Neural cell (in vitro differentiated cells): ENCODE measurements at regions not wholly inside any gene's neighbourhood (a gene's known extent, or its start where the extent isn't known, plus 50 kb on each side); places are given as distances from the start of the nearest gene placed in this dataset.

ENCODE experiments used
- EP300 ChIP-seq: fragments of 450-650 bp; conservative IDR thresholded peaks from 2 replicates; pipeline ENCODE4 v1.6.1; 2014; ENCODE audit warnings: antibody characterized with exemption, mild to moderate bottlenecking, moderate library complexity; ENCODE audit not compliant: poor library complexity, severe bottlenecking
- EZH2 ChIP-seq: fragments of 200-600, 300-800 bp; shearing (Covaris generic), sonication (generic); IDR thresholded peaks from 2 replicates; pipeline ENCODE4 v1.6.1; 2014; ENCODE audit warnings: antibody characterized with exemption, low read length, borderline replicate concordance, mild to moderate bottlenecking; ENCODE audit not compliant: insufficient read depth, poor library complexity, severe bottlenecking
- POLR2AphosphoS5 ChIP-seq: IDR thresholded peaks from 2 replicates; pipeline ENCODE4 v1.6.1; 2012
- RAD21 ChIP-seq: fragments of 450-650 bp; conservative IDR thresholded peaks from 2 replicates; pipeline ENCODE4 v1.6.1; 2014; ENCODE audit warnings: antibody characterized with exemption, mild to moderate bottlenecking, moderate library complexity
- SMC3 ChIP-seq: fragments of 450-650 bp; conservative IDR thresholded peaks from 2 replicates; pipeline ENCODE4 v1.6.1; 2014; ENCODE audit warnings: antibody characterized with exemption, mild to moderate bottlenecking, moderate library complexity; ENCODE audit not compliant: poor library complexity
- TAF1 ChIP-seq: IDR thresholded peaks from 2 replicates; pipeline ENCODE4 v1.6.1; 2012; ENCODE audit warnings: low read depth
- TF ChIP-seq, protein P1 (sequence below): fragments of 450-650 bp; IDR thresholded peaks from 2 replicates; pipeline ENCODE4 v1.5.1; 2014; ENCODE audit warnings: antibody characterized with exemption, mild to moderate bottlenecking, moderate library complexity; ENCODE audit not compliant: poor library complexity, severe bottlenecking
- TF ChIP-seq, protein P2 (sequence below): IDR thresholded peaks from 2 replicates; pipeline ENCODE4 v1.6.1; 2012; ENCODE audit warnings: borderline replicate concordance

DNA sequence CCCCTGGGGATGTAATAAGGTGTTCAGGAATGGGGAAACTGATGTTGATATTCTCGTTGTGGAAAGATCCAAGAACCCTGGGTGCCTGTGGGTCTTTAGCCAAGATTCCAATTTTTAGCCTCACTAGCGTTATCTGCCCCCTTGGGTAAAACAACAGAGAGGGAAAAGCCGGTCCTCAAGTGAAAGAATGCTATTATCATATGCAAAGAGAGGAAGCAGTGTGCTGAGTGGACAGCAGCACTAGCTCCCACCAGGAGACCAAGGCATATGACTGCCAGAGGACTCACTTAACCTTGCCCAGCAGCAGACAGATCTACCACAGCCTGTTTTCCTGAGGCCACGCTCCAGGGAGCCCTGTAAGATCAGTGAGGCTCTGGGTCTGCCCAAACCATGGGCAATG is 257.9 kb upstream of the CPEB2 start:
- TF ChIP-seq EZH2 (no peak), TAF1 (no peak), EP300 (no peak), RAD21 (no peak), POLR2AphosphoS5 (no peak), SMC3 (no peak)
- TF ChIP-seq, protein P1, sequence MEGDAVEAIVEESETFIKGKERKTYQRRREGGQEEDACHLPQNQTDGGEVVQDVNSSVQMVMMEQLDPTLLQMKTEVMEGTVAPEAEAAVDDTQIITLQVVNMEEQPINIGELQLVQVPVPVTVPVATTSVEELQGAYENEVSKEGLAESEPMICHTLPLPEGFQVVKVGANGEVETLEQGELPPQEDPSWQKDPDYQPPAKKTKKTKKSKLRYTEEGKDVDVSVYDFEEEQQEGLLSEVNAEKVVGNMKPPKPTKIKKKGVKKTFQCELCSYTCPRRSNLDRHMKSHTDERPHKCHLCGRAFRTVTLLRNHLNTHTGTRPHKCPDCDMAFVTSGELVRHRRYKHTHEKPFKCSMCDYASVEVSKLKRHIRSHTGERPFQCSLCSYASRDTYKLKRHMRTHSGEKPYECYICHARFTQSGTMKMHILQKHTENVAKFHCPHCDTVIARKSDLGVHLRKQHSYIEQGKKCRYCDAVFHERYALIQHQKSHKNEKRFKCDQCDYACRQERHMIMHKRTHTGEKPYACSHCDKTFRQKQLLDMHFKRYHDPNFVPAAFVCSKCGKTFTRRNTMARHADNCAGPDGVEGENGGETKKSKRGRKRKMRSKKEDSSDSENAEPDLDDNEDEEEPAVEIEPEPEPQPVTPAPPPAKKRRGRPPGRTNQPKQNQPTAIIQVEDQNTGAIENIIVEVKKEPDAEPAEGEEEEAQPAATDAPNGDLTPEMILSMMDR, result no peak
- TF ChIP-seq, protein P2, sequence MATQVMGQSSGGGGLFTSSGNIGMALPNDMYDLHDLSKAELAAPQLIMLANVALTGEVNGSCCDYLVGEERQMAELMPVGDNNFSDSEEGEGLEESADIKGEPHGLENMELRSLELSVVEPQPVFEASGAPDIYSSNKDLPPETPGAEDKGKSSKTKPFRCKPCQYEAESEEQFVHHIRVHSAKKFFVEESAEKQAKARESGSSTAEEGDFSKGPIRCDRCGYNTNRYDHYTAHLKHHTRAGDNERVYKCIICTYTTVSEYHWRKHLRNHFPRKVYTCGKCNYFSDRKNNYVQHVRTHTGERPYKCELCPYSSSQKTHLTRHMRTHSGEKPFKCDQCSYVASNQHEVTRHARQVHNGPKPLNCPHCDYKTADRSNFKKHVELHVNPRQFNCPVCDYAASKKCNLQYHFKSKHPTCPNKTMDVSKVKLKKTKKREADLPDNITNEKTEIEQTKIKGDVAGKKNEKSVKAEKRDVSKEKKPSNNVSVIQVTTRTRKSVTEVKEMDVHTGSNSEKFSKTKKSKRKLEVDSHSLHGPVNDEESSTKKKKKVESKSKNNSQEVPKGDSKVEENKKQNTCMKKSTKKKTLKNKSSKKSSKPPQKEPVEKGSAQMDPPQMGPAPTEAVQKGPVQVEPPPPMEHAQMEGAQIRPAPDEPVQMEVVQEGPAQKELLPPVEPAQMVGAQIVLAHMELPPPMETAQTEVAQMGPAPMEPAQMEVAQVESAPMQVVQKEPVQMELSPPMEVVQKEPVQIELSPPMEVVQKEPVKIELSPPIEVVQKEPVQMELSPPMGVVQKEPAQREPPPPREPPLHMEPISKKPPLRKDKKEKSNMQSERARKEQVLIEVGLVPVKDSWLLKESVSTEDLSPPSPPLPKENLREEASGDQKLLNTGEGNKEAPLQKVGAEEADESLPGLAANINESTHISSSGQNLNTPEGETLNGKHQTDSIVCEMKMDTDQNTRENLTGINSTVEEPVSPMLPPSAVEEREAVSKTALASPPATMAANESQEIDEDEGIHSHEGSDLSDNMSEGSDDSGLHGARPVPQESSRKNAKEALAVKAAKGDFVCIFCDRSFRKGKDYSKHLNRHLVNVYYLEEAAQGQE, result no peak
